ENCODE measurements at regions not wholly inside any gene's neighbourhood (a gene's known extent, or its start where the extent isn't known, plus 50 kb on each side); places are given as distances from the start of the nearest gene placed in this dataset.

DNA sequence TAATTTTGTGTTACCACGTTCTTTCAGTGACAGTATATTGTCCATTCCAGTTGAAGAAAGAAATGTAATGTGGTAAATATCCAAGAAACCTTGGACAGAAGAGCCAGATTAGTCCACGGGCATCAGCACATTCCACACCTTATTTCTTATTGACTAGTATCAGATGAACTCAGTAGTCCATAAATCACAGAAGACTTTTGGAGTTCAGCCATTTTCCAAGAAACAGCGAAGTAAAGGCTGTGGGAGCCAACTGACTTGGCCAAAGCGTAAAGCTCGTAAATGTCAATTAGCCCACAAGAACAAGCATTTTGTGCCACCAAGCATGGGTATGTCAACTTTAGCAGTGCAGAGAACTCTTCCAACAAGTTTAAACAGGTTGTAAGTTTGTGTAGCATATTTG is 60.2 kb upstream of the STARD4 start:
- DNase-seq, result no peak

DNA sequence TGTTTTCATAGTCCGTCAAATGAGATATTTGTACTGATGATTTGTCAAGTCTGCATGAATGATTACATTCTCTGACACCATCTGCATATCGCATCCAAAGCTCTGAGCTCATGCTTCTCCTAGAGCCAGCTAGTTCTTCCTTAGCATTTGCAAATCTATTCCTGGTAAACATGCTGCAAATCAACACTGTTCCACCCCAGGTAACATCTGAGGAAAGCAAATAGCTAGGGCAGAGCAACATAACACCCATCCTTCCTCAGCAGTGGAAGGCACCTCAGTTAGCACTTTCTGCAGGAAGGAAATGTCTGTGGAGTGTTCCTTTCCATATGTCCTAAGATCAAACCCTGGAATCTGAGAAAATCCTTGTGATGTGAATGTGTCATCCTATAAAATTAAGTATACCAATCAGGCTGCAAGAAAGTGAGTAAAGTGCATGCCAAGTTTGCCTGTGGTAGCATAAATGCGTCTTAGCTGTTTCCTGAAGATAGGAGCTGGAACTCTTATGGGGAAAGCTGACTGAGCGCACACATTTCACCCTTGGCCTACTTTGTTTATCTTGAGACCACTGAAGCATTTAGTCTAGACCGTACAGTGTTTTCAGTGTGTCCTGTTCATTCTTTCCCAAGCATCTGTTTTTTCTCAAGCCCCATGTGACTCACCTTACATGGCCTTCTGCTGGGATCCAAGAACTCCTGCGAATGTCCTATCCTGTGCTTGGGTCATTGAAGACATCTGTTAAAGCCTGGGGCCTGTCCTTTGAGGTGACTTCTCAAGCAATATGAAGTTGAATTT is 50.9 kb upstream of the STARD4 start:
- DNase-seq, result no peak

DNA sequence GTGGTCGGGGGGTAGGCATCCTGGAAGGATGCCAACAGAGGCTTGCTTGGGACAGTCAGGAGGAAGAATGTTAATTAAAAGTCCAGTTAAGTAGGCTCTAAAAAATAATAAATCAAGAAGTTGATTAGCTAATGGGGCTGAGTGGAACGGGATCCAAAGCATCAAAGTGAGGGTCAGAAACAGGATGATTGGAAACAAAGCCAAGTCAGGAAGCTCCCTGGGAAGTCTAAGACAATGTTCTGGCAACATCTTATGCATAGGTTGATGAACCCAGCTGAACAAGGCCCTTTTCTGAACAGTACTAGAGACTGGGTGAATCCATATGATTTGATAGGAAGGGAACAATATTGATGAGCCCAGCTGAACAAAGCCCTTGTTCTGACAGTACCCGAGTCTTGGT is 50.2 kb upstream of the STARD4 start:
- DNase-seq, result no peak

Data from activated T-cell treated with anti-CD3 and anti-CD28 coated beads, Interleukin-2, amount 50 U/mL, for 48 hours (primary cell).